ENCODE measurements at regions not wholly inside any gene's neighbourhood (a gene's known extent, or its start where the extent isn't known, plus 50 kb on each side); places are given as distances from the start of the nearest gene placed in this dataset.
A peak's percentile ranks its signal among the peaks of the same experiment; 100 is the strongest.
"Not testable (repeated sequence)": the region's sequence is repeated elsewhere in the genome, so short reads cannot be mapped to it uniquely, and the experiment has no call there.

DNA sequence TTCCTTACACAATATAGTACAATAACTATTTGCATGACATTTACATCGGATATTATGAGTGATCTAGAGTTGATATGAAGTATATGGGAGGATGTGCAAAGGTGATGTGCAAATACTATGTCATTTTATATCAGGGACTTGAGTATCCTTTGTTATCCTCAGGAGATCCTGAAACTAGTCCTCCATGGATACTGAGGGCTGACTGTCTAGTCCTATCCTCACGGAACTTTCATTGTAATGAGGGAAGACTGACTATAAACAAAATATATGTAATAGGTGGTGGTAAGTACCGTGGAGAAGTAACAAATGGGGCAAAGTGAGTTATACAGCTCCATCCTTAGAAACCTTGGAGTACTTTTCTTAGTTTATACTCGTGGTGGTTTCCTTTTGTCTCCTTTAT is 1373.1 kb downstream of the CDH12 start:
- intact Hi-C loops (cut with DNase I); H3K4me1 ChIP-seq (ENCODE audit: insufficient read depth); H3K27ac ChIP-seq; H3K36me3 ChIP-seq; H3K4me3 ChIP-seq; DNase-seq; H3K27me3 ChIP-seq; H3K9me3 ChIP-seq: not testable (repeated sequence)
- WGBS, 3 donors: 89 to 96% (median 92%) methylated on average over 3 to 4 of the region's 4 CpGs

DNA sequence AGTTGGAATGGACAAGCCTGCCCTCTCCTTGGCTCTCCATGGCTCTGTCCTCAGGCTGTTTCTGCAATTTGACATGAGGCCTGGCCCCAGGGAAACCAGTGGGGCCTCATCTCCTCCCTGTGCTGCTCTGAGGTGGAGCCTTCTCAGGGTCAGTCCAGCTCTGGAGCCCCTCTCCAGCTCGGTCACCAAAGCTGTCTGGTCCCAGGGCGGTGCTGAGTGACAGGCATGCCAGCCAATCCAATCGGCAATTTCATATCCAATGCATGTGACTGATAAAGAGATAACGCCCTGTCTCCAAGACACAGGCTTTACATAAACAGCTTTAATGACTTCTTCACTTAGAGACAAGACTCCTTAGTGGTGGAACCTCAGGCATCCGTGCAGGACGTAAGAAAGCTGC is 1379.2 kb downstream of the CDH12 start:
- H3K36me3 ChIP-seq; H3K9me3 ChIP-seq; H3K4me3 ChIP-seq; H3K27me3 ChIP-seq; DNase-seq; H3K27ac ChIP-seq; H3K4me1 ChIP-seq (ENCODE audit: insufficient read depth); intact Hi-C loops (cut with DNase I): not testable (repeated sequence)
- WGBS, 3 donors: 84 to 98% (median 88%) methylated on average over 5 to 6 of the region's 6 CpGs

DNA sequence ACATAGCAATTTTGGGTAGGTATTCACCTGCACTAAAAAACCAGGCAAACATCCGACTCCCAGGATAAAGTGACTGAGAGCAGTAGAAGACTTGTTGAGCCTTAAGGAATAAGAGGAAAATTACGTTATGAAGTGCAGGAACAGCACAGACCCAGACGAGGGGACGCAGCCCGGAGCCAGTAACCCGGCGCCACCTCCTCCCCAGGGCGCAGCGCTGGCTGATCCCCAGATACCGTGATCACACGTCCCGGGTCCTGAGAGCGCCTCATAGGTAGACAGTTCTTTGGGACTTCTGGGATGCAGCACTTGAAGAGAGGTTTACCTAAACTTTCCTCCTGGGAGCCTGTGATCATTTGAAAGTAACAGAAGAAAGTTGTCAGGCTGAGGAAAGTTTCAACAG is 1379.7 kb downstream of the CDH12 start:
- DNase-seq; H3K4me1 ChIP-seq (ENCODE audit: insufficient read depth); H3K9me3 ChIP-seq; H3K27ac ChIP-seq; H3K36me3 ChIP-seq; intact Hi-C loops (cut with DNase I); H3K27me3 ChIP-seq; H3K4me3 ChIP-seq: not testable (repeated sequence)
- 96 to 98% (median 97%) methylated on average over 13 of the region's 13 CpGs for WGBS, 3 donors

DNA sequence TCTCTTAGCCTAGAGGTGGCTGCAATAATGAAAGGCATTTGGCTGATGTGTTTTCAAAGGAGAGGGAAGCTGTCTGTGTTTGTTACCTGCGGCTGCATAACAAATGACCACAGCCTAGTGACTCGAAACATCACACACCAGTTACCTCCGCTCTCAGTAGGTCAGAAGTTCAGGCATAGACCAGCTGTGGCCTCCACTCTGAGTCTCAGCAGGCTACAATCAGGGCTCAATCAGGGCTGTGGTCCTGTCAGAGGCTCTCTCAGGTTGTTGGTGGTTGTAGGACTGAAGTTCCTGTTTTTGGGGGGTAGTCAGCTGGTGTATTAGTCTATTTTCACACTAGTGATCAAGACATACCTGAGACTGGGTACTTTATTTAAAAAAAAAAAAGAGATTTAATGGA is 1381.5 kb downstream of the CDH12 start:
- H3K27ac ChIP-seq; H3K27me3 ChIP-seq; DNase-seq; H3K9me3 ChIP-seq; H3K36me3 ChIP-seq; intact Hi-C loops (cut with DNase I); H3K4me1 ChIP-seq (ENCODE audit: insufficient read depth); H3K4me3 ChIP-seq: not testable (repeated sequence)
- WGBS, 3 donors: 96 to 100% (median 100%) methylated on average over 3 of the region's 3 CpGs

DNA sequence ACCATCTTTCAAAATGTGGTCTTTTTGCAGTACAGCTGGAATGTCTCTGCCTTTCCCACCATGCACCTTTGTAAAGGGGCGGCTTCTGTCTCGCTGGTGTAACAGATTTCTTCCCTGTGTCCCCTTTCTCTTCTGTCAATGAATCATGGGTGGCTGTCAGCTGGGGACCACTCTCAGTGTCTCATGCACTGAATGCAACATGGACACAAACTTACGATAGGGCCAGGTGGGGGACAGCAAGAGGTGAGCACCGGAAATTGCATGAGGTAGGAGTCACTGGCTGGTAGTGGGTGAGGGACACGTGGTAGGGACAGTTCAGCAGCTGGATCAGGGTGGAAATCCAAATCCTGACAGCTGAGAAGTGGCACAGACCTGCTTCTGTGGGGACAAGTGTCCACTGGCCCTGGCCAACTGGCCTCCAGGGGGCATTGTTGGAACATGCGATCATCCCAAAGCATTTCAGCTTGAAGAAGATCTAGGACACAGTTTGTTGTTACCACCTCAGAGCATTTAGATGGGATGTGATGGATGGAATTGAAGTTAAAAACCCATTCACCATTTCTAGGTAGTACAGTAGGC is 1383.5 kb downstream of the CDH12 start:
- DNase-seq: not testable (repeated sequence)

DNA sequence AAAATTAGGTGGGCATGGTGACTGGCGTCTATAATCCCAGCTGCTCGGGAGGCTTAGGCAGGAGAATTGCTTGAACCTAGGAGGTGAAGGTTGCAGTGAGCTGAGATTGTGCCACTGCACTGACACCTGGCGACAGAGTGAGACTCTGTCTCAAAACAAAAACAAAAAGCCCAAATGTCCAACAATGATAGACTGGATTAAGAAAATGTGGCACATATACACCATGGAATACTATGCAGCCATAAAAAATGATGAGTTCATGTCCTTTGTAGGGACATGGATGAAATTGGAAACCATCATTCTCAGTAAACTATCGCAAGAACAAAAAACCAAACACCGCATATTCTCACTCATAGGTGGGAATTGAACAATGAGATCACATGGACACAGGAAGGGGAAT is 1385.6 kb downstream of the CDH12 start:
- not testable (repeated sequence) for DNase-seq, H3K27ac ChIP-seq
- 95 to 100% (median 99%) methylated on average over 3 to 4 of the region's 5 CpGs for WGBS, 3 donors

More for the DNA sequence above, 1383.5 kb downstream of the CDH12 start:
- H3K27ac ChIP-seq; H3K27me3 ChIP-seq; H3K9me3 ChIP-seq; H3K4me1 ChIP-seq (ENCODE audit: insufficient read depth); intact Hi-C loops (cut with DNase I); H3K4me3 ChIP-seq; H3K36me3 ChIP-seq: not testable (repeated sequence)
- WGBS, 3 donors: 83 to 93% (median 85%) methylated on average over 6 of the region's 6 CpGs

DNA sequence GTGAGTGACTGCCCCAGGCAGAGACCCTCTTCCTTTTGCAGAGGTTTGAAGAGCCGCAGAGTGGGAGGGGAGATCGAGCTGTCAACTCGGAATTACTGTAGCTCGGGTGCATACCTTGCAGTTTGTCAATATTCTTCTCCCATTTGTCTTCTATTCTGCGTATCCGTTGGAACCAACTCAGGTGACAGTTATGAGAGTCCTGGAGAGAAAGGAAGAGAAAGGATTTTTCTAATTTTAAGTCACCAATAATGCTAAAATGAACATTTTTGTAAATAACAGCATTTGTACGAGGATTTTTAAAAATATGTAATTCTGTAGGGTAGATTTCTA is 1393.4 kb downstream of the CDH12 start:
- H3K27ac ChIP-seq; H3K27me3 ChIP-seq; H3K36me3 ChIP-seq; intact Hi-C loops (cut with DNase I); H3K4me1 ChIP-seq (ENCODE audit: insufficient read depth); DNase-seq; H3K9me3 ChIP-seq: not testable (repeated sequence)
- peak overlapping the region; percentile 84 for H3K4me3 ChIP-seq
- 0 to 3% (median 0%) methylated on average over 1 to 5 of the region's 7 CpGs for WGBS, 3 donors

More for the DNA sequence above, 1385.6 kb downstream of the CDH12 start:
- intact Hi-C loops (cut with DNase I); H3K27me3 ChIP-seq; H3K36me3 ChIP-seq; H3K4me3 ChIP-seq; H3K4me1 ChIP-seq (ENCODE audit: insufficient read depth); H3K9me3 ChIP-seq: not testable (repeated sequence)

DNA sequence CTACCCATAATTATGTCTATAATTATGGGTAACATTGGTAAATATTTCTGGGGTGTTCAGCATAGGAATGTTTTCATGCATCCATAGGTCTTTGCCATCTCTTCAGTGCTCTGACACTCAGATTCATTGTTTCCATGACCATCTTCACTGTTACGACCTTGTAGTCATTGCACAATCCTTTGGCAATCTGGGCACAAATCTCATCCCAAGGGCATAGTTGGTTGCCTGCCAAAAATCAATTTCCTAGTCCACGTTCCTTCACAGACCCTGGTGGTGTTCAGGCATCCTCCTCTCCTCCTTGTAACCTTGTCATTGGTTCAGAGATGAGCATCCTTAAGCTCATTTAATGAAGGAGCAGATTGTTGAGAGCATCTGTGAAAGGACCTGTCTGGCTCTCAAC is 1400.7 kb downstream of the CDH12 start:
- TF ChIP-seq EP300 (IDR thresholded peaks at IDR 0.05) (no peak), POLR2A (IDR thresholded peaks at IDR 0.05) (no peak)
- TF ChIP-seq, protein P1, sequence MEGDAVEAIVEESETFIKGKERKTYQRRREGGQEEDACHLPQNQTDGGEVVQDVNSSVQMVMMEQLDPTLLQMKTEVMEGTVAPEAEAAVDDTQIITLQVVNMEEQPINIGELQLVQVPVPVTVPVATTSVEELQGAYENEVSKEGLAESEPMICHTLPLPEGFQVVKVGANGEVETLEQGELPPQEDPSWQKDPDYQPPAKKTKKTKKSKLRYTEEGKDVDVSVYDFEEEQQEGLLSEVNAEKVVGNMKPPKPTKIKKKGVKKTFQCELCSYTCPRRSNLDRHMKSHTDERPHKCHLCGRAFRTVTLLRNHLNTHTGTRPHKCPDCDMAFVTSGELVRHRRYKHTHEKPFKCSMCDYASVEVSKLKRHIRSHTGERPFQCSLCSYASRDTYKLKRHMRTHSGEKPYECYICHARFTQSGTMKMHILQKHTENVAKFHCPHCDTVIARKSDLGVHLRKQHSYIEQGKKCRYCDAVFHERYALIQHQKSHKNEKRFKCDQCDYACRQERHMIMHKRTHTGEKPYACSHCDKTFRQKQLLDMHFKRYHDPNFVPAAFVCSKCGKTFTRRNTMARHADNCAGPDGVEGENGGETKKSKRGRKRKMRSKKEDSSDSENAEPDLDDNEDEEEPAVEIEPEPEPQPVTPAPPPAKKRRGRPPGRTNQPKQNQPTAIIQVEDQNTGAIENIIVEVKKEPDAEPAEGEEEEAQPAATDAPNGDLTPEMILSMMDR (IDR thresholded peaks at IDR 0.05): no peak
- no peak overlapping the region for H3K27ac ChIP-seq
- no peak overlapping the region for H3K4me3 ChIP-seq
- no peaks in the 10 kb centered on the region for H3K36me3 ChIP-seq
- no peak for DNase-seq
- WGBS, 3 donors: 59 to 64% (median 62%) methylated on average over 2 of the region's 2 CpGs
- H3K4me1 ChIP-seq (ENCODE audit: insufficient read depth): no peaks in the 10 kb centered on the region
- no peaks in the 10 kb centered on the region for H3K9me3 ChIP-seq
- intact Hi-C loops (cut with DNase I): no loop called here
- no peaks in the 10 kb centered on the region for H3K27me3 ChIP-seq
